Trophoblast cell (in vitro differentiated cells and primary cell): ENCODE measurements at regions not wholly inside any gene's neighbourhood (a gene's known extent, or its start where the extent isn't known, plus 50 kb on each side); places are given as distances from the start of the nearest gene placed in this dataset.

ENCODE experiments used
- DNase-seq, 2 donors: peaks; one replicate each; pipeline ENCODE4 v3.0.0-alpha.2; 2016
- H2AFZ ChIP-seq: 2 replicates; pipeline ENCODE4 v1.6.1; 2013; ENCODE audit warnings: low read length, moderate library complexity, mild to moderate bottlenecking; ENCODE audit not compliant: insufficient read depth, poor library complexity
- H2AK5ac ChIP-seq: 2 replicates; pipeline ENCODE4 v1.6.1; 2013; ENCODE audit warnings: mild to moderate bottlenecking, low read length
- H2BK120ac ChIP-seq: 2 replicates; pipeline ENCODE4 v1.6.1; 2013; ENCODE audit warnings: low read length, mild to moderate bottlenecking, moderate library complexity; ENCODE audit not compliant: insufficient read depth, poor library complexity
- H2BK12ac ChIP-seq: 2 replicates; pipeline ENCODE4 v1.6.1; 2013; ENCODE audit warnings: mild to moderate bottlenecking, low read length, moderate library complexity
- H2BK5ac ChIP-seq: 2 replicates; pipeline ENCODE4 v1.6.1; 2013; ENCODE audit warnings: low read length, low read depth, moderate library complexity, mild to moderate bottlenecking; ENCODE audit not compliant: poor library complexity
- H3K14ac ChIP-seq: 2 replicates; pipeline ENCODE4 v1.6.1; 2013; ENCODE audit warnings: mild to moderate bottlenecking, low read length
- H3K18ac ChIP-seq: 2 replicates; pipeline ENCODE4 v1.6.1; 2013; ENCODE audit warnings: mild to moderate bottlenecking, low read length
- H3K23ac ChIP-seq: 2 replicates; pipeline ENCODE4 v1.6.1; 2013; ENCODE audit warnings: low read length
- H3K27ac ChIP-seq: 2 replicates; pipeline ENCODE4 v1.5.1; 2013; ENCODE audit warnings: low read depth, mild to moderate bottlenecking, inconsistent platforms, low read length, moderate library complexity
- H3K27me3 ChIP-seq: 2 replicates; pipeline ENCODE4 v1.6.1; 2013; ENCODE audit warnings: inconsistent platforms, mild to moderate bottlenecking, low read length, moderate library complexity; ENCODE audit not compliant: insufficient read depth
- H3K36me3 ChIP-seq, 2 experiments: 1 replicate in 1 of 2; 2 replicates in 1 of 2; pipeline ENCODE4 v1.6.1; 2013; ENCODE audit warnings: low read length in 2 of 2, mild to moderate bottlenecking in 2 of 2, moderate library complexity in 1 of 2; ENCODE audit not compliant: insufficient read depth in 2 of 2, control insufficient read depth in 1 of 2
- H3K4ac ChIP-seq: 2 replicates; pipeline ENCODE4 v1.6.1; 2013; ENCODE audit warnings: low read depth, mild to moderate bottlenecking, low read length, moderate library complexity
- H3K4me1 ChIP-seq, 2 experiments: 1 replicate in 1 of 2; 2 replicates in 1 of 2; pipeline ENCODE4 v1.6.1; 2013; ENCODE audit warnings: low read length in 2 of 2, mild to moderate bottlenecking in 2 of 2, moderate library complexity in 1 of 2; ENCODE audit not compliant: insufficient read depth in 2 of 2, control insufficient read depth in 1 of 2
- H3K4me2 ChIP-seq: 2 replicates; pipeline ENCODE4 v1.6.1; 2013; ENCODE audit warnings: inconsistent platforms, mild to moderate bottlenecking, low read length, moderate library complexity
- H3K4me3 ChIP-seq: 2 replicates; pipeline ENCODE4 v1.5.1; 2013; ENCODE audit warnings: mild to moderate bottlenecking, low read depth, low read length, inconsistent platforms
- H3K79me1 ChIP-seq: one replicate; pipeline ENCODE4 v1.6.1; 2013; ENCODE audit warnings: low read length
- H3K79me2 ChIP-seq: 2 replicates; pipeline ENCODE4 v1.6.1; 2013; ENCODE audit warnings: low read length, mild to moderate bottlenecking; ENCODE audit not compliant: control insufficient read depth, insufficient read depth, poor library complexity
- H3K9ac ChIP-seq: 2 replicates; pipeline ENCODE4 v1.6.1; 2013; ENCODE audit warnings: mild to moderate bottlenecking, low read length
- H3K9me3 ChIP-seq: 2 replicates; pipeline ENCODE4 v1.6.1; 2013; ENCODE audit warnings: low read depth, mild to moderate bottlenecking, control low read depth, inconsistent platforms, low read length; ENCODE audit not compliant: insufficient read depth
- H4K12ac ChIP-seq: 2 replicates; pipeline ENCODE4 v1.6.1; 2013; ENCODE audit warnings: low read depth, mild to moderate bottlenecking, low read length, moderate library complexity
- H4K8ac ChIP-seq: 2 replicates; pipeline ENCODE4 v1.6.1; 2013; ENCODE audit warnings: low read depth, mild to moderate bottlenecking, low read length, moderate library complexity
- H4K91ac ChIP-seq: one replicate; pipeline ENCODE4 v1.6.1; 2013; ENCODE audit warnings: low read depth, mild to moderate bottlenecking, low read length, moderate library complexity
- WGBS: extraction: QIAGEN DNeasy Blood & Tissue Kit; methylation state at CpG from one replicate; pipeline ENCODE4 v1.1.7; 2013; ENCODE audit warnings: missing lambda C conversion rate; ENCODE audit not compliant: insufficient read length, insufficient coverage; ENCODE audit errors: extremely low coverage; 5-methylcytosine and 5-hydroxymethylcytosine counted together

DNA sequence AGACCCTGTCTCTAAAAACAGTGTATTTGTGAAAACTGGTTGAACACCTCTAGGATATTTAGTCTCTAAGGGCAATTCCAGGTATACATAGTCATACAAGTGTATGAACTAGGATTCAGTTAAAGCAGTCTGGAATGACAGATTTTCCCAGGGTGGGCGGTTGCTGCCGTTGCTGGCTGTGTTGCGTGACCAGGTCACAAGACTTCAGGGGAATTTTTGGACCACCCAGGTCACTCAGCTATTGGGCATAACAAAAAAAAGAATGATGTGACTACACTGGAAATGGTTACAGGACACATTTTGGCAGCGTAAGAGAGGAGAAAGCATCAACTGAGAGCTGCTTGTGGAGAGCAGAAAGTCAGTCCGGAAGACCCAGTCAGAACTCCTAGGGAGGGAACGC, 58.0 kb upstream of the ZBTB7C start:
- Histone ChIP-seq H3K79me2 (no peaks in the 10 kb centered on the region), H3K14ac (no peak overlapping the region), H4K12ac (no peak overlapping the region), H3K4me1 (peaks cover 0 to 3% of the 10 kb centered on the region in 2 experiments), H3K23ac (no peak overlapping the region), H3K9ac (no peak overlapping the region), H2AK5ac (no peak overlapping the region), H3K4me2 (no peak overlapping the region), H3K9me3 (no peaks in the 10 kb centered on the region), H2BK120ac (no peak overlapping the region), H2BK12ac (no peak overlapping the region), H3K4ac (no peak overlapping the region), H2BK5ac (no peak overlapping the region), H3K79me1 (no peaks in the 10 kb centered on the region), H3K27me3 (no peaks in the 10 kb centered on the region), H3K18ac (no peak overlapping the region), H4K91ac (no peak overlapping the region), H3K36me3 (no peaks in the 10 kb centered on the region), H3K4me3 (no peak overlapping the region), H2AFZ (no peak overlapping the region), H4K8ac (no peak overlapping the region), H3K27ac (no peak overlapping the region)
- DNase-seq = peak; percentile 82 to 85
- no CpG with 5 or more reads among the region's 6 CpGs for WGBS

DNA sequence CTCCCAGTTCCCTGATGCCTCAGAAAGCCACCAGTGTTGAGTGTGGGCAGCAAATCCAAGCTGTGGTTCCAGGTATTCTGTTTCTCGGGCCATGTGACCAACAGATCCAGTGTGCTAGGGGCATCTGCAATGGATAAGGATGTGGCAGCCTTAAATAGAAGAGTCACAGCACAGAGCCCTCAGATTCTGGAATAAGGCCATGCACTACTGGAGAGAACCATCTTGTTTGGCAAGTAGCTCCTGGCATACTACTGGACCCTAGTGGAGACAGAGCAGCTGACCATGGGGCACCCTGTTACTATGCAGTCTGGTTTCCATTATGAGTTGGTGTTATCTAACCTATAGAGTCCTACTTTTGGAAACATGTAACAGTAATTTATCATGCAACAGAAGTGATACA, 53.3 kb upstream of the ZBTB7C start:
- Histone ChIP-seq H4K91ac (no peak overlapping the region), H3K18ac (no peak overlapping the region), H4K8ac (no peak overlapping the region), H3K4me3 (no peak overlapping the region), H3K79me1 (no peaks in the 10 kb centered on the region), H3K9me3 (no peaks in the 10 kb centered on the region), H3K4me2 (no peak overlapping the region), H2AK5ac (no peak overlapping the region), H3K27ac (no peak overlapping the region), H3K36me3 (no peaks in the 10 kb centered on the region), H3K27me3 (no peaks in the 10 kb centered on the region), H3K9ac (no peak overlapping the region), H2BK120ac (no peak overlapping the region), H2BK12ac (no peak overlapping the region), H3K79me2 (no peaks in the 10 kb centered on the region), H3K4me1 (no peaks in the 10 kb centered on the region), H2AFZ (no peak overlapping the region), H3K4ac (no peak overlapping the region), H3K14ac (no peak overlapping the region), H3K23ac (no peak overlapping the region), H4K12ac (no peak overlapping the region), H2BK5ac (no peak overlapping the region)
- no peak for DNase-seq
- no CpG with 5 or more reads among the region's 1 CpG for WGBS

DNA sequence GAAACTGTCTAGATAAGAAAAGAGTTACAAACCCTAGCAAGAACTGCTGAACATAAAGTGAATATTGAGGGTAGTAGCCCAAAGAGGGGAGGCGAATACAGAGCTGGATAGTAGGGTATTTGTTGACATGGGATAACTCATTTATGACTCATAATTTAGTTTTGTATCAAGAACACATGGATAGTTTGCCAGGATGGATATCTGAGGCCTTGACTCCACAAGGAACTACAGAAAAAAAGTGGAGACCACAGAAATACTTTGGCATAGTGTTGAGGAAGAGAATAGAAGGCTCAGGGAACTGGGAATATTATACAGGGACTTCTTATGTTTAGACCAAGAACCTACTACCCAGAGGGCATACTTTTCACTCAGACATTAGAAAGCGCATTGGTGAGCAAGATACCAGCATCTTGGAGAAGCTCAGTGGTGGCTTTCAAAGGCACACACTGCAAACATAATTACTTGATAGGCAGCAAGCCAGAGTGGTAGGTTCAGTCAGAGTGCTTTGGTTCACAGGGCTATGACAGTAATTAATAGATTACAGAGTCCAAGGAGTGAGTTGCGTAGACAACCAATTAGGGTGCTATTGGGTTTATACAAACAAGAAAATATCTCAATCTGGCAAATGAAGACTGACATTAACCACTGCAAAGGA, 51.9 kb upstream of the ZBTB7C start:
- H4K91ac ChIP-seq = no peak overlapping the region

DNA sequence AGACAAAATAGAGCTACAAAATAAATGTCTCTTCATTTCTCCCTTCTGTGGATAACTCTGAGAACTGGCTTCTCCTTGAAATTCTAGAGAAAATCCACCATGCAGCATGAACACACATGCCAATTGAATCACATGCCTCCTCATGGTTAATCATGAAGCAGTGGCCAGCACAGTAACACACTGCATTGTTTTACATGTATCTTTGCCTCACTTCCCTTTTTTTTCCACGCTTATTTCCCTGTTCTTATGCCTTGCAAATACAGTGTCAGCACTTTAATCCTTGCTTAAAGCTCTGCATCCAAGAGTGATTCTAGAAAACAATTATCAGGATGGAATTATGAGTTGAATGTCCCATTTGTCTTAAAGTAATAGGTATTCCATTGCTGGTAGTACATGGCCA, 50.3 kb upstream of the ZBTB7C start:
- Histone ChIP-seq H3K36me3 (no peaks in the 10 kb centered on the region), H2BK5ac (no peak overlapping the region), H4K91ac (no peak overlapping the region), H3K23ac (no peak overlapping the region), H3K4me1 (peaks cover 13 to 16% of the 10 kb centered on the region in 2 experiments), H3K4me2 (no peak overlapping the region), H3K9ac (no peak overlapping the region), H4K8ac (no peak overlapping the region), H2BK12ac (no peak overlapping the region), H3K18ac (no peak overlapping the region), H3K79me1 (peaks cover 8% of the 10 kb centered on the region), H2AFZ (no peak overlapping the region), H3K79me2 (peaks cover 5% of the 10 kb centered on the region), H3K14ac (no peak overlapping the region), H2BK120ac (no peak overlapping the region), H3K27ac (no peak overlapping the region), H3K4me3 (no peak overlapping the region), H3K9me3 (no peaks in the 10 kb centered on the region), H3K27me3 (no peaks in the 10 kb centered on the region), H4K12ac (no peak overlapping the region), H2AK5ac (no peak overlapping the region), H3K4ac (no peak overlapping the region)
- no CpG with 5 or more reads among the region's 1 CpG for WGBS
- DNase-seq = no peak

More for the DNA sequence above, 51.9 kb upstream of the ZBTB7C start:
- Histone ChIP-seq H3K9ac (no peak overlapping the region), H3K36me3 (no peaks in the 10 kb centered on the region), H3K27ac (no peak overlapping the region), H3K4ac (no peak overlapping the region), H3K27me3 (no peaks in the 10 kb centered on the region), H2BK12ac (no peak overlapping the region), H2BK120ac (no peak overlapping the region), H3K9me3 (no peaks in the 10 kb centered on the region), H3K4me2 (no peak overlapping the region), H2BK5ac (no peak overlapping the region), H3K4me1 (peaks cover 4% of the 10 kb centered on the region in 2 experiments), H3K79me2 (no peaks in the 10 kb centered on the region), H2AK5ac (no peak overlapping the region), H3K4me3 (no peak overlapping the region), H4K8ac (no peak overlapping the region), H3K23ac (no peak overlapping the region), H2AFZ (no peak overlapping the region), H3K18ac (no peak overlapping the region), H3K79me1 (no peaks in the 10 kb centered on the region), H3K14ac (no peak overlapping the region), H4K12ac (no peak overlapping the region)
- no CpG with 5 or more reads among the region's 3 CpGs for WGBS
- peak; percentile 51 to 60 for DNase-seq
